Erythroblast (primary cell): ENCODE measurements at regions not wholly inside any gene's neighbourhood (a gene's known extent, or its start where the extent isn't known, plus 50 kb on each side); places are given as distances from the start of the nearest gene placed in this dataset.

ENCODE experiments used
- DNase-seq, 2 experiments: peaks; one replicate each; lab custom pipeline; 2025; lab: John Stamatoyannopoulos, UW
- GATA1 ChIP-seq: IDR thresholded peaks from 2 replicates; pipeline ENCODE4 v1.6.1; 2011; ENCODE audit warnings: low read depth, mild to moderate bottlenecking, control low read depth, low read length, moderate library complexity
- POLR2A ChIP-seq: IDR thresholded peaks from 2 replicates; pipeline ENCODE4 v1.6.1; 2011; ENCODE audit warnings: mild to moderate bottlenecking, low read length

DNA sequence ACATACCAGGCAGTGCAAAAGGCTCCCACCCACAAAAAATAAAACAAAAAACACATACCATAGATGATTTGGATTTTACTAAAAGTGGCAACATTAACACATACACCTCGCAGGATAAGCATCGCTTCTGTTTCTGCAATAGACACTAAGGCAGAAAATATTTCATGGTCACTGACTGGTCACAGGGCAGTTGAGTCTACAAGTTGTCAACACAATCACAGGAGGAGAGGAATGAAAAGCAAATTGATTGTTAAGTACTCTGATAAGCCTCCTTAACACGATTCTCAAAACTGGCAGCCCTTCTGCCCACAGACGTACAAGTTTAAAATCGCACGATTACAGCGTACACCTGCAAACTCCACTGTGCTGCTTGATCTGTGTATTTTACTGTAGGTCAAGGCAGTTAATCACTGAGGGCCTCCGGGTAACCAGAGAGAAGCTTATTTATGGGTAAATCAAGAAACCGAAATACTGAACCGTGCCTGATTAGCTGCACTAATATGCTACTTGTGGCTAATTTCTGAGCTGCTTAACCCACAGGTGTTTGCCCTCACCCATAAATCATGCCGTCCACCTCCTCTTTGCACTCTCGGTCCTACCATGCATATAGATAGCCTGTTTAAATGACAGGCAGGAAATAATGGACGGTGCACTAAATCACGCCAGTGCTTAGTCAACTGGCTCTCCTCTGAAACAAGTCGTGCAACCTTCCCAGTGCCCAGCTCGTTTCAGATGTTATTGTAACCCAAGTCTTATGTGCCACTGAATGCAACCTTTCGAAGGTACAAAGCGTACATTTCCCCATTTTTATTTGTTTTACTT is 659.4 kb upstream of the ADAMTS16 start:
- no peak for DNase-seq
- TF ChIP-seq GATA1 (no peak), POLR2A (no peak)

GRCh38 chr5:4487581-4487980 is 652.5 kb upstream of the ADAMTS16 start:
- TF ChIP-seq POLR2A (no peak), GATA1 (no peak)
- no peak for DNase-seq

DNA sequence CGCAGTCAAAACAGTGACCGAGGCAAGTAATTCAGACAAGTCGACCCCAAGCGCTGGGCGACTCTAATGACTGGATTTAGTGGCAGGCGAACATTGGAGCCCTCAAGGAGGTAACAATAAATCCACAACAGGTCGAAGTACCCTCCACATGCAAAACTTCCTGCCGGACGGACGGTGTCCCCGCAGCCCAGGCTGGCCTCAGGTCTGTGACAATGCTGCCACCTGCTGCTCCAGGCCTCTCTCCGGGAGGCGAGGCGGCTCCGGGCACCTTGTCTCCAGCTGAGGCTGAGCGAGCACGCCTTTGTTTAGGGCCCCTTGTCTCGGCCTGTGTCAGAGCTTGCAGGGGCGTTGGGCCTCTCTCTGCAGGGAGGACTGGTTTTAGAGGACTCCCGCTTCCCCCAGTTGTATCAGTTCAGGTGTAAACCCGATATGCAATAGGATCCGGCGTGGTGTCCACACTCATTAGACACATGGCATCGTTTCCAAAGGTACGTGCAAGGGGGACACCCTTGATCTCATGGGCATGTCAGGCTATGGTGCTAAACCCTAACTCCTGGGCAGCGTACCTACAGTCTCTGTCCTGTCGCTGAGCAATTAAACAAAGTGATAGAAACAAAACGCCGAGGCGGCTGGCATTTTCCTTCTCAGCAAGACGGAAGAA is 628.0 kb upstream of the ADAMTS16 start:
- no peak for DNase-seq
- TF ChIP-seq GATA1 (no peak), POLR2A (no peak)

DNA sequence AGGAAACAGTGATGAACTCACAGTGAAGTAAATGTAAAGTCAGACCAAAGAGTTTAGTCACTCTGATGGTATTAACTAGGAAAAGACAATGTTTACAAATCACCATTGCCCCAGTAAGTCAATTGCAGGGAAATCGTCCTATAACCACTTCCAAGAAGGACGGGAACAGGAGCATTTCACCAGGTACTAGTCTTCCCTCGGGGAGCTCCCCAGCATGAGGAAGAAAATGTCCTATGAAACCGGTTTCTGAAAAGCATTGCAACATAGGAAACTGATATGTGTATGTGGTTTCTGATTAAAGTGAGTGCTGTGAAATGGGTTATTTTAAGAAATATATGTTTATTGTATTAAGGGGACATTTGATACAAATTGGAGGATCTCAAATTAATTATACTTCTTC is 626.7 kb upstream of the ADAMTS16 start:
- no peak for TF ChIP-seq POLR2A
- no peak for DNase-seq

- no peak for DNase-seq
- no peak for TF ChIP-seq GATA1
- no peak for TF ChIP-seq POLR2A
These were observed 626.0 kb upstream of the ADAMTS16 start for GRCh38 chr5:4514067-4514648.

- no peak for TF ChIP-seq POLR2A
- TF ChIP-seq GATA1: no peak
- no peak for DNase-seq
These were observed 621.0 kb upstream of the ADAMTS16 start for GRCh38 chr5:4518903-4519672.

GRCh38 chr5:4520559-4520958 is 619.6 kb upstream of the ADAMTS16 start:
- DNase-seq: no peak
- TF ChIP-seq POLR2A: no peak
- TF ChIP-seq GATA1: no peak

DNA sequence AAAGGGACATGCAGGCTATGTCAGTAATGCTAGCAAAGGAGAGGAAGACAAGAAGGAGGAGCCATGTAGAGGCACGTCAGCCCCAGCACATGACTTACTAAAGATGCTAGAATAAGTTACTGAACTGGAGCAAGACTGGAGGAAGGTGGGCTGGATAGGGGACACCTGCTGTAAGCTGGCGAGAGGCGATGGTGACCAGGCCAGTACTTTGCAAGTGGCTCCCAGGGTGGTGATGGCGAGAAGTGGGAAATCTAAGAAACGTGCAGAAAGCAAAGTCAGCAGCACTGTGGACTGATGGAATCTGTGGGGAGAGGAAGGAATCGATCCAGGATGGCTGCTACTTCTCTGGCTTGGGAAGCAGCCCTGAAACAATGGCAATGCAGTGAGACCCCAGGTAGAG is 617.1 kb upstream of the ADAMTS16 start:
- DNase-seq: no peak
- TF ChIP-seq GATA1: no peak
- TF ChIP-seq POLR2A: no peak

DNA sequence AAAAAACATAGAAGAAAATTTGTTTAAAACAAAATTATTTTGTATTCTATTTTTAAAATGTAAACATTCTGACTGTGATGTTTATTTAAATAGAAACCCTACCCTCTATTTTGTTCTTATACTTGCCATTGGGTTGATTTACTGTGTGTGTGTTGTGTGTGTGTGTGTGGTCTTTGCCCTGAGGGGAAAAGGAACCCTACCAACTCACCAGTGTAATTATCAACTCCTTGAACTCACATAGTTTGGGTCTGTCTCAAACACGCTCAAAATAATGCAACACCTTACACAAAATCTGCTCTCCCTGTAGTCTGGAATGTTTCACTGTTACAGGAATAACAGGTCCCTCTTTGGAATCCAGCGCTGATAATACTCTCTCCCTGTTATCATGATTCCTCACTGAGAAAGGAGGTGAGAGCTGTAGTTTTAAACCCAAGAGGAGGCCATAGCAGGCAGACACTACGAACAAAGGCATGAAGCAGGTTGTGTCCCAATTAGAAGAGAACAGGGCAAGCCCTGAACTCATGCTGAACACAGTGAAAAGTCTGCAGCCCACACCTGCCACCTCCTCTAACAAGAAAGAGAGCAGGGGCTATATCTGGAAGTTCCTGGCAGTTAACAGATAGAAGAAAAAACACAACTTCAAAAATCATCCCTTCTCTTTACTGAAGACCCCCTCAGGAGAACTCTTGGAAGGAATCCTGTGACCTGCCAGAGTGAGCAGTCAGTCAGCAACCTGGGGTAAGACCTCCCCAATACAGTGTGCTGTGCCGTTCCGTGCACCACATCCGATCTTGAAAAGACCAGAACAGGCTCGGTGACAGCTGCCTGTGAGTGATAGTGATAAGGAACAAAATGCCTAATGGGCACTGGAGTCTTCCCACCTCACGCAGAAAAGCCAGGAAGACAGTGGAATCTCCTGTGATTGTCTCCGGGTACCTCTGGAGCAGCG is 608.1 kb upstream of the ADAMTS16 start:
- DNase-seq: no peak
- TF ChIP-seq POLR2A (no peak), GATA1 (no peak)

DNA sequence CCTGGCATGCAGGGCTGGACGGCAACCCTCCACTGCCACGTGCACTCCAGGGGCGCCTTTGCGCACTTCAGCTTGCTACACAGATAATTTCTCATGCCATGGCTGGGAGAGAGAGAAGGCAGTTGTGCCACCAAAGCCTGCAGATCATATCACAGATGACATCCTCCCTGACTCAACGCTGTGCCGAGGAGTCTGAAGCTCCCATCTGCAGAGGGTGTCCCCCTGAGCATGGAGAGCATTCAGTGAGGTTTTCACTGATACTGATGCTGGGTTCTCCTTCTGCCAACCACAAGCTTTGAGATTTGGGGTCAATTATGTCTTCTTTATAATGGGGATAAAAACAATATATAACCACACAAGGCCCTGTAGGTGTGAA is 607.4 kb upstream of the ADAMTS16 start:
- DNase-seq: no peak
- TF ChIP-seq GATA1: no peak
- TF ChIP-seq POLR2A: no peak

DNA sequence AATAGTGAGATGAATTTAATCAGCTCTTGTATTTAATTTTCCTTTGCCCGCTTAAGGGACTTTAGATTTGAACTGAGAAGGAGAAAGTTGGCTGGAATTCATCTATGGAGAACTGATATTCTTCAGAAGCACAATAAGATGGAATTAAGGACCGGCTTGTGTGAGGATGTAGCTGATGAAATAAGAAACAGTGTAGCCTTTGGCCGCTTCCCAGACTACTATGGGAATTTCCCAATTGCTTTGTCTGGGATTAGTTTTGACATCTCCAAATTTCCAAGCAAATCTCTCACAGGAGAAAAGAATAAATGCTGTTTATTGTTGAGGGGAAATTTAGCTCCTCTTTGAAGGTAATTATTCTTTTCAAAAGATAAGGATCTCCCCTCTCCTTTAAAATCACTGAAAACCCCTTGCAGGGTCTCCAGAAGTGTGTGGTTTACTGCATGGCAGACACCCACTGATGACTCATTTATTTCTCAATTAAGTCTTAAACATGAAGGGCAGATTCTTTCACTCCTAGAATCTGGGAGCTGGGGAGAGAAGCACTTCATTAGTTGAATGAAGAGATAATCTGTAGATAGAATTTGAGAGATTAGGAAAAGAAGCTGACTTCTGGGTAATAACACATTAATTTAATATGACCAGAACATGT is 606.5 kb upstream of the ADAMTS16 start:
- no peak for TF ChIP-seq GATA1
- TF ChIP-seq POLR2A: no peak
- DNase-seq: no peak

- DNase-seq: no peak
- TF ChIP-seq GATA1: no peak
- TF ChIP-seq POLR2A: no peak
These were observed 602.6 kb upstream of the ADAMTS16 start for GRCh38 chr5:4537489-4537888.
